ENCODE measurements at regions not wholly inside any gene's neighbourhood (a gene's known extent, or its start where the extent isn't known, plus 50 kb on each side); places are given as distances from the start of the nearest gene placed in this dataset.
"Not testable (repeated sequence)": the region's sequence is repeated elsewhere in the genome, so short reads cannot be mapped to it uniquely, and the experiment has no call there.

GRCh38 chr3:64361036-64361435 is 135.8 kb upstream of the PRICKLE2 start:
- not testable (repeated sequence) for TF ChIP-seq CTCF, POLR2A (IDR thresholded peaks at IDR 0.05)
